Kidney capillary endothelial cell (primary cell): ENCODE measurements at regions not wholly inside any gene's neighbourhood (a gene's known extent, or its start where the extent isn't known, plus 50 kb on each side); places are given as distances from the start of the nearest gene placed in this dataset.
"Not testable (repeated sequence)": the region's sequence is repeated elsewhere in the genome, so short reads cannot be mapped to it uniquely, and the experiment has no call there.

Source experiments
- DNase-seq: peaks from one replicate; pipeline ENCODE4 v3.0.0-alpha.2; 2018; ENCODE audit warnings: low spot score

DNA sequence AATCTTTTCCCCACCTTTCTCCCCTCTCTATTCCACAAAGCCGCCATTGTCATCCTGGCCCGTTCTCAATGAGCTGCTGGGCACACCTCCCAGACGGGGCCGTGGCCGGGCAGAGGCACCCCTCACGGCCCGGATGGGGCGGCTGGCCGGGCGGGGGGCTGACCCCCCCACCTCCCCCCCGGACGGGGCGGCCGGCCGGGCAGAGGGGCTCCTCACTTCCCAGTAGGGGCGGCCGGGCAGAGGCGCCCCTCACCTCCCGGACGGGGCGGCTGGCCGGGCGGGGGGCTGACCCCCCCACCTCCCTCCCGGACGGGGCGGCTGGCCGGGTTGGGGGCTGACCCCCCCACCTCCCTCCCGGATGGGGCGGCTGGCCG is 85.6 kb downstream of the OR2B2 start:
- DNase-seq: not testable (repeated sequence)

DNA sequence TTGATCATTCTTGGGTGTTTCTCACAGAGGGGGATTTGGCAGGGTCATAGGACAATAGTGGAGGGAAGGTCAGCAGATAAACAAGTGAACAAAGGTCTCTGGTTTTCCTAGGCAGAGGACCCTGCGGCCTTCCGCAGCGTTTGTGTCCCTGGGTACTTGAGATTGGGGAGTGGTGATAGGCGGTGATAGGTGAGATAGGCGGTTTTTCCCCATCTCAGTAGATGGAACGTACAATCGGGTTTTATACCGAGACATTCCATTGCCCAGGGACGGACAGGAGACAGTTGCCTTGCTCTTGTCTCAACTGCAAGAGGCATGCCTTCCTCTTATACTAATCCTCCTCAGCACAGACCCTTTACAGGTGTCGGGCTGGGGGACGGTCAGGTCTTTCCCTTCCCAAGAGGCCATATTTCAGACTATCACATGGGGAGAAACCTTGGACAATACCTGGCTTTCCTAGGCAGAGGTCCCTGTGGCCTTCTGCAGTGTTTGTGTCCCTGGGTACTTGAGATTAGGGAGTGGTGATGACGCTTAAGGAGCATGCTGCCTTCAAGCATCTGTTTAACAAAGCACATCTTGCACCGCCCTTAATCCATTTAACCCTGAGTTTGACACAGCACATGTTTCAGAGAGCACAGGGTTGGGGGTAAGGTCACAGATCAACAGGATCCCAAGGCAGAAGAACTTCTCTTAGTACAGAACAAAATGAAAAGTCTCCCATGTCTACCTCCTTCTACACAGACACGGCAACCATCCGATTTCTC is 86.2 kb downstream of the OR2B2 start:
- not testable (repeated sequence) for DNase-seq

DNA sequence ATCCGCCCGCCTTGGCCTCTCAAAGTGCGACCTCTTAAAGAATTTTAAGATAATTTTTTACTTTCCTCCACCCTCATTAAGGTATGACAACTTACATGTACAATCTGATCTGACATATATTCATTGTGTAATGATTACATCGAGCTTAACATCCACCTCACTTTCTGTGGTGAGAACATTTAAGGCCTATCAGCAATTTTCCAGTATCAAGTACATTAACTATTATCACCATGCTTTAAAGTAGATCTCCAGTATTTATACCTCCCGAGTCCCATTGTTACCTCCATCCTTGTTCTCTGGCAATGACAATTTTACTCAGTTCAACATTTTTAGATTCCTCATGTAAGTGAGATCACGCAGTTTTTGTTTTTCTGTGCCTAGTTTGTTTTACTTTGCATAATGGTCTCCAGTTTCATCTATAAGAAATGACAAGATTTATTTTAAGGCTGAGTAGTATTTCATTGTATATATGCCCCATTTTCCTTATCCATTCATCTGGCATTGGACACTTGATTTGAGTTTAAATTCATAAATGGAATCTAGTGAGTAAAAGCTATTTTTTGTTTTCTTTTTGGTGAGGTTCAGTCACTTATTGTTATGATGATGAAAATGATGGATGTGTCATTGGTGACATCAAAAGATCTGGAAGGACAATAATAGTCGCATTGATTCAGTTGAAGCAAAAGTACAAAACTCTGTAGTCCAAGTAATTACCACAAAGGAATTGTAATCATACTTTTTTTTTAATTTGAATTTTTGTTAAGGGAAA is 87.0 kb downstream of the OR2B2 start:
- DNase-seq: no peak

DNA sequence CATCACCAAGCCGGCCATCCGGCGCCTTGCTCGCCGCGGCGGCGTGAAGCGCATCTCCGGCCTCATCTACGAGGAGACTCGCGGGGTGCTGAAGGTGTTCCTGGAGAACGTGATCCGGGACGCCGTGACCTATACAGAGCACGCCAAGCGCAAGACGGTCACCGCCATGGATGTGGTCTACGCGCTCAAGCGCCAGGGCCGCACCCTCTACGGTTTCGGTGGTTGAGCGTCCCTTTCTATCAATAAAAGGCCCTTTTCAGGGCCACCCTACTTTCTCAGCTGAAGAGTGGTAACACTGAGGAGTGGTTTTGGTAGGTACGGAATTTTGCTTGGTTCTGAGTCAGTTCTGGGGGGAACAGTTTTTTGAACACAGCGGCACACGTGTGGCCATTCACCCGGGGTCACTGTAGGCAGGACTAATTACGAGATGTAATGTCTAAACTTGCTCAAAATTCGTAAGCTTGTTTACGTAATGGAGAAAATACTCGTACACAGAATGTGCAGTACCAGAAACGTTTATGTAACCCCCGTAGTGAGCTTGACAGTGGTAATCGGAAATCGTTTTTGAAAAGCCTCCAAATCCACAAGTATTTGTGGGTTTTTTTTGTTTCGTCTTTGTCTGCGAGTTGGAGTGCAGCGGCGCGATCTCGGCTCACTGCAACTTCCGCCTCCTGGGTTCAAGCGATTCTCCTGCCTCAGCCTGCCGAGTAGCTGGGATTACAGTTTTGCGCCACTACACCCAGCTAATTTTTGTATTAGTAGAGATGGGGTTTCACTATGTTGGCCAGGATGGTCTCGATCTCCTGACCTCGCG is 87.8 kb downstream of the OR2B2 start:
- peak; percentile 48 for DNase-seq

DNA sequence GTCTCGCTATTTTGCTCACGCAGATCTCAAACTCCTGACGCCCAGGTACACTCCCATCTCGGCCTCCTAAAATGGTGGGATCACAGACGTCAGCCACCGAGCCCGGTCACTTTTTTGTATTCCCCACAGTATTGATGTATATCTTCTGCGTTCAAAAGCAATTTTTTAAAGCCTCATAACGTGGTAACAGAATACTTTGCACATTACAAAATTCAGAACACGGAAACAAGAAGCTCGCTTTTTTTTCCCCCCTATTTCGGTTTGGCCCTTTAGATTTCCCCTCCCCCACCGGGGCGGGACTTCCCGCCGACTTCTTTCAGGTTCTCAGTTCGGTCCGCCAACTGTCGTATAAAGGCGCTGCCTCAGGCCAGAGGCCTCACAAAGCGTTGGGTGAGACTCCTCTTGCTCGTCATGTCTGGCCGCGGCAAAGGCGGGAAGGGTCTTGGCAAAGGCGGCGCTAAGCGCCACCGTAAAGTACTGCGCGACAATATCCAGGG is 88.4 kb downstream of the OR2B2 start:
- peak; percentile 50 for DNase-seq

DNA sequence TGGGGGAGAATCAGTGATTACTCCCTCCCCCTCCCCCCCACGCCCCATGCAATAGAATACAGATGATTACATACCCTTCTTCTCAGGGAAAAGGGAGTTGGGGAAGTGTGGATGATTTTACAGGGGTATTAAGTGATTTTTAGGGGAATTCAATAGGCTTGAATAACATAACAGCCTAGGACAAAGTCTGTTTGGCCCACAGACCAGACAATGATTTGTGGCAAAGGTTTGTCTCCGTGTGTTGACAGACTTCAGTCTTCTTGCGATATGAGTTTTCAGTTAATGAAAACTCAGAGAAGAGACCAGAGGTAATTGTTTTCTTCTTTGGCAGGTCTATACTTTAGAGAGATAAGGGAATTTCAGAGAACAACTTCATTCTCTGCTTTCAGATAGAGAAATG is 95.3 kb downstream of the OR2B2 start:
- DNase-seq: no peak

DNA sequence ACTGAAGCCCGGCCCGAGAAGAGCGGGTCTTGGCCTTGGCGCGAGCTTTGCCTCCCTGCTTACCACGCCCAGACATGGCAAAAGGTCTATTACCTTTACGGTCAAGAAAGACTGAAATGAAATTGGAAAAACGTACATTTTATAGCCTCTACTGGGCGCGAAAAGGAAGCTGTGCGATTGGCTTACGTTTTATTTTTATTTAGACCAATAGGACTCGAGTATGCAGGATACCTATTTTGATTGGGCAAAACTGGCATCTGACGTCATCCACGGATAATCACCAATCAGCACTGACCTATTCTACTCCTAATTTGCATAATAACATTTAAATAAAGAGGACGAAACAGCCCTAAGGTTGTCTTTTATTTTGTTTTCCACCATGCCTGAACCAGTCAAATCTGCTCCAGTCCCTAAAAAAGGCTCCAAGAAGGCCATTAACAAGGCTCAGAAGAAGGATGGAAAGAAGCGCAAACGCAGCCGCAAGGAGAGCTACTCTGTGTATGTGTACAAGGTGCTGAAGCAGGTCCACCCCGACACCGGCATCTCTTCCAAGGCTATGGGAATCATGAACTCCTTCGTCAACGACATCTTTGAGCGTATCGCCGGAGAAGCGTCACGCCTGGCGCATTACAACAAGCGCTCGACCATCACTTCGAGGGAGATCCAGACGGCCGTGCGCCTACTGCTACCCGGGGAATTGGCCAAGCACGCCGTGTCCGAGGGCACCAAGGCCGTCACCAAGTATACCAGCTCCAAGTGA is 97.4 kb downstream of the OR2B2 start:
- DNase-seq: peak; percentile 87

DNA sequence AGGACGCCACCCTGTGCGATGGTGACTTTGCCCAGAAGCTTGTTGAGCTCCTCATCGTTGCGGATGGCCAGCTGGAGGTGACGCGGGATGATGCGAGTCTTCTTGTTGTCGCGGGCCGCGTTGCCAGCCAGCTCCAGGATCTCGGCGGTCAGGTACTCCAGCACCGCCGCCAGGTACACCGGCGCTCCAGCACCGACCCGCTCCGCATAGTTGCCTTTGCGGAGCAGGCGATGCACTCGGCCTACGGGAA is 97.9 kb downstream of the OR2B2 start:
- not testable (repeated sequence) for DNase-seq

DNA sequence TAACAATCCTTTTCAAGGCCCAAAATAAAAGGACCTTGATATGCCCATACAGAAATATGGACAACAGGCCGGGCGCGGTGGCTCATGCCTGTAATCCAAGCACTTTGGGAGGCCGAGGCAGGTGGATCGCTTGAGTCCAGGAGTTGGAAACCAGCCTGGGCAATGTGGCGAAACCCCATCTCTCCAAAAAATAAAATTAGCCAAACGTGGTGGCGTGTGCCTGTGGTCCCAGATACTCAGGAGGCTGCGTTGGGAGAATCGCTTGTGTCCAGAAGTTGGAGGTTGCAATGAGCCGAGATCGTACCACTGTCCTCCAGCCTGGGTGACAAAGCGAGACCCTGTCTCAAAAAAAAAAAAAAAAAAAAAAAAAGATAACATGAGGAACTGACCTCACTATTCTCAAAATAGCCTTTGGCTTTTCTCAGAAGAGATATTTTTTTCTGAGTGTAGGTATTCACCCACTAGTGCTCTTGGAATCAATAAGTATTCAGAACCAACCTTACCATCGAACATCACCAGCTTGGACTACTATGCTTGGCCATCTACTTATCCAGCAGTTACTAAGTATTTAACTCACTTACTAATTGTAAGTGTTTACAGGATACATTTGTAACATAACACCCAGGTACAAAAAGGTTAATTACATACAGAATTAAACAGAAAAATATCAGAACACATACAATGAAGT is 99.2 kb downstream of the OR2B2 start:
- DNase-seq: no peak

DNA sequence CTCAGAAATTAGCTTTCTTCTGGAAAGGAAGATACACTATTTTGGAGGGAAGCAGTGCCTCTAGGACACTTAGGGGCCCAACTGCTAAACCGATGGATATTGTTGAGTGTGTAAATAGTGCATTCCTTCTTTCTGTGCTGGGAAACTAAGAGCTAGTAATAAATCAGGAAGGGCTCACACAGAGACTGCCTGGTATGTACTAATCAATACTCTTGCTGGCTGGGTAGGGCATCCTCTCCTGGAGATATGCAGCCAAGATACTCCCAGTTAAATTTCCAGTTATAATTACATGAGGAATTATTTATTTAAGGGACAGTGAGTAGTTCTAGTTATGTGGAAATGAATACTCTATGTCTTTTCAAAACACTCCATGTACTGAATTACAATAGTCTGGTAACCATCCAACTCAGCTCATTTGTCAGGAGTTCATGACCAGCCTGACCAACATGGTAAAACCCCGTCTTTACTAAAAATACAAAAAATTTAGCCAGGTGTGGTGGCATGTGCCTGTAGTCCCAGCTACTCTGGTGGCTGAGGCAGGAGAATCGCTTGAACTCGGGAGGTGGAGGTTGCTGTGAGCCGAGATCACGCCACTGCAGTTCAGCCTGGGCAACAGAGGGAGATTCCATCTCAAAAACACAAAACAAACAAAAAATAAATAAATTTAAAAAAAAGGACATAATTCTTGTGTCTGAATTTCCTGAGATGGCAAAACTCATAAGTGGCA is 100.0 kb downstream of the OR2B2 start:
- DNase-seq: no peak

DNA sequence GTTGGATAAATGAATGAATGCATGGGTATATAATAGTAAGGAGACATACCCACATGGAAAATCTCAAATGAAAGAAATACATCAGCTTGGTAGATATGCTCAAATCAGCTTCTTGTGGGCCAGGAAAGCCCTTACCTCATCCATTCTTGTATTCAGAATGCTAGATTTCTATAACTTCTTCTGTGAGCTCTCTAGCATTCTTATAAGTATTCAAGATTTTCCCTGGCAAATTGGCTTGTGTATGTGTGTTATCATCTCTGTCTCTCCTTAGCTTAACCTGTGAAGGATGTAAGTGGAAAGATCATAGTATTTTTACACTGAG is 100.8 kb downstream of the OR2B2 start:
- no peak for DNase-seq

DNA sequence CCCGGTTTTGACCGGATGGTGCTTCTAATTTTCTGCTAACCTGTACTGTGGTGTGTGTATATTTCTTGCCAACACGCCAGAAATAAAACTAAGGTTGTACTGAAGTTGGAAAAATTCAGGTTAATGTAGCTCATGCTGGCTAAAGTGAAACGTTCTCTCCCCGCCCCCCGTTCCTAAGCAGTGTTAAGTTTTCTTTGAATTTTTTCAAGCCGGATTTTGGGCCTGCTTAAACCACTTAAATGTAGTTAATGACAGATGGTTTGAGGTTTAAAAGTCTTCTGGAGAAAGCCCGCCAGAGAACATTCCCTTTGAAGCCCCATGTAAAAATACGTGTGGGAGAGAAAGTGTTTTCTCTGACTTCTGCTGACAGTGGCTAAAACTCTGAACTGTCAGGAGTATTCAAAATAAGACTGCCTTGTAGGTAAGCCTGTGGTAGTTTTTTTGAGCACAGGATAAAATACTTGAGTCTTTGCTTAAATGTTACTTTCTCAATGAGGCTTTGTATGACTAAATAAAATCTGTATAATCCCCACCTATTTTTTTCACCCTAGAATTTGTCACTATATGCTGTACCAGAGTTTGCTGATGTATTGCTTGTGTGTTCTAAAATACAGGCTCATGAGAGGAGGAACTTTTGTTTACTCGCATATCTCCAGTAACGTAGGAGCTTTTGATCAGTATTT is 101.3 kb downstream of the OR2B2 start:
- no peak for DNase-seq

DNA sequence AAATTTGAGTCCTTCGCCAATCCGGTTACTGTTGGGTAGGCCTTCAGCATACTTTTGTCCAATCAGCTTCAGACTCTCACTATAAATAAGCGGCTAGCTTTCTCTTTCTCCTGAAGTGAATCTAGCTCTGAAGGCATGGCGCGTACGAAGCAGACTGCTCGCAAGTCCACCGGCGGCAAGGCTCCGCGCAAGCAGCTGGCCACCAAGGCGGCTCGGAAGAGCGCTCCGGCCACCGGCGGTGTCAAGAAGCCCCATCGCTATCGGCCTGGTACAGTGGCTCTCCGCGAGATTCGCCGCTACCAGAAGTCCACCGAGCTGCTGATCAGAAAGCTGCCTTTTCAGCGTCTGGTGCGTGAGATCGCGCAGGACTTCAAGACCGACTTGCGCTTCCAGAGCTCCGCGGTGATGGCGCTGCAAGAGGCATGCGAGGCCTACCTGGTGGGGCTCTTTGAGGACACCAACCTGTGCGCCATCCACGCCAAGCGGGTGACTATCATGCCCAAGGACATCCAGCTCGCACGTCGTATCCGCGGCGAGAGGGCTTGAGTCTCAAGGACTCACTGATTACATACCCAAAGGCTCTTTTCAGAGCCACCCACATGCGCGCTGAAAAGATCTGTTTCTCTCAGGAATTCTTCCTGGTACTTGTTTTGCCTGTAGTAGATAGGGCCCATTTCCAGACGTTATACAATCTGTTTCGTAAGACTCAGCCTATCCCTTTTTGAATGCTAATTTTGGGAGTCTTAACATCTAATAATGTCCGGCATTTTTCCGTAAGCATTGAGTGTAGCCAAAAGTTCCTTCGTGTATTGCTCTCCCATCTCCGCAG is 102.0 kb downstream of the OR2B2 start:
- peak; percentile 90 for DNase-seq

DNA sequence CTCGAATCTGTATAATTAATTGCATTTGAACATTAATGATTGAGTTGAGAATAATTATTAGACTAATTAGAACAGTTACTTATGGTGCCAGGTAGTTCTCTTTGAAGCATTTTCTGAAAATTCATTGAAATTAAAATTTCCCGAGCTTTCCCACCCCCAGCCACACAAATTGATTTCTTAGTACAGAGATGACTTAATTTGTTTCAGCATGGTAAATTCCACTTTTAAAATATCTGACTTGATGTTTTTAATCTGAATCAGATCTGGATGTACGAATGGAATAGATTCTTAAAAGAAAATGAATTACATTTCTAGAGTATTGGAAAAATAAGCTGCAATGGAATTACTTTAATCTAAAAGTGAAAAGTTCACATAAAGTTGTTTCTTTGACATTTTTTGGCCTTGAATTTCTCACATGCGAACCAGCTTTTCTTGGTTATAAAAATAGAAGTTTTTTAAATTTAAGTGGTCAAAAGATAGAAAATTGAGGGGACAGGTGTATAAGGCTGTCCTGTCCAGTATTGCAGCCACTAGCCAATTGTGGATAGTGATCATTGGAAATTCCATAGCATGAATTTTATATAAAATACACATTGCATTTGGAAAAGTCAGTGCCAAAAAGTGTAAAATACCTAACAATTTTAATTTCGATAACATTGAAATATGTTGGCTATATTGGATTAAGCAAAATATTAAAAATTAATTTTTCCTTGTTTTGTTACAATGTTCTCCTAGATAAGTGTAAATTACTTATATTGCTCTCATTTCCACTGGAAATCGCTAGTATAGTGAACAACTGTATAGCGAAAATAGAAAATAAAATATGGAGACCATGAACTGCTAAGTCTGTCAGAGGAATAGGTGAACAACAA is 102.9 kb downstream of the OR2B2 start:
- no peak for DNase-seq

DNA sequence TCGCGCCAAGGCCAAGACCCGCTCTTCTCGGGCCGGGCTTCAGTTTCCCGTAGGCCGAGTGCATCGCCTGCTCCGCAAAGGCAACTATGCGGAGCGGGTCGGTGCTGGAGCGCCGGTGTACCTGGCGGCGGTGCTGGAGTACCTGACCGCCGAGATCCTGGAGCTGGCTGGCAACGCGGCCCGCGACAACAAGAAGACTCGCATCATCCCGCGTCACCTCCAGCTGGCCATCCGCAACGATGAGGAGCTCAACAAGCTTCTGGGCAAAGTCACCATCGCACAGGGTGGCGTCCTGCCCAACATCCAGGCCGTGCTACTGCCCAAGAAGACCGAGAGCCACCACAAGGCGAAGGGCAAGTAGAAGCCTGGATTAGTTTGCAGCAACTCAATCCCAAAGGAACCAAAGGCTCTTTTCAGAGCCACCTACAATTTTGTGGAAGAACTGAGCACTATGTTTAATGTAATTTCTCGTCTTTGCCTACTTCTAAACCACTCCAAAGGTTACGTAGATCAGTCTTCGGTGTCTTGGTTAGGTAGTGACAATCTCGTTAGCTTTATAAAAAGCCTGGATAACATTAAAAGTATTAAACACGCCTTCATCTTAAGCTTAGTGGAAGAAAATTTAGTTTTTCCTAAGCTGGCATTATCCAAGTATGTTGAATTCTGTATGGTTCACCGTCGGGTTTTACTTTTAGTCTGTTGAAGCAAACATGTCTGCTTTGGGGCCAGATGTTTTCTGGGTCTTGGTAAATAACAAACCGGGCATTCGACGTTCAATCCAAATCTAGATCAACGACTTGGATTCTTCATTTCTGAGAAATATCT is 103.7 kb downstream of the OR2B2 start:
- DNase-seq: peak; percentile 33

DNA sequence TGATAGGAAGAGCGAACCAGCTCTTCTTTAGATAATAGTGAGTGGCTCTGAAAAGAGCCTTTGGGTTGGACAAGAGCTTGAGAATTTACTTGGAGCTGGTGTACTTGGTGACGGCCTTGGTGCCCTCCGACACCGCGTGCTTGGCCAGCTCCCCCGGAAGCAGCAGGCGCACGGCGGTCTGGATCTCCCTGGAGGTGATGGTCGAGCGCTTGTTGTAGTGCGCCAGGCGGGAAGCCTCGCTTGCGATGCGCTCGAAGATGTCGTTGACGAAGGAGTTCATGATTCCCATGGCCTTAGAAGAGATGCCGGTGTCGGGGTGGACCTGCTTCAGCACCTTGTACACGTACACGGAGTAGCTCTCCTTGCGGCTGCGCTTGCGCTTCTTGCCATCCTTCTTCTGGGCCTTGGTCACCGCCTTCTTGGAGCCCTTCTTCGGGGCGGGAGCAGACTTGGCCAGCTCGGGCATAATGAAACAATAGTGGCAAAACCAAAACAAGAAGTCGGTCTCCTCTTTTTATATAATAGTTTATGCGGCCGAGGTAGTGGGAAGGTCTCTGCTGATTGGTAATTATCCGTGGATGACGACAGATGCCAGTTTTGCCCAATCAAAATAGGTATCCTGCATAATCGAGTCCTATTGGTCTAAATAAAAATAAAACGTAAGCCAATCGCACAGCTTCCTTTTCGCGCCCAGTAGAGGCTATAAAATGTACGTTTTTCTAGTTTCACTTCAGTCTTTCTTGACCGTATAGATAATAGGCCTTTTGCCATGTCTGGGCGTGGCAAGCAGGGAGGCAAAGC is 104.6 kb downstream of the OR2B2 start:
- DNase-seq: peak; percentile 79

DNA sequence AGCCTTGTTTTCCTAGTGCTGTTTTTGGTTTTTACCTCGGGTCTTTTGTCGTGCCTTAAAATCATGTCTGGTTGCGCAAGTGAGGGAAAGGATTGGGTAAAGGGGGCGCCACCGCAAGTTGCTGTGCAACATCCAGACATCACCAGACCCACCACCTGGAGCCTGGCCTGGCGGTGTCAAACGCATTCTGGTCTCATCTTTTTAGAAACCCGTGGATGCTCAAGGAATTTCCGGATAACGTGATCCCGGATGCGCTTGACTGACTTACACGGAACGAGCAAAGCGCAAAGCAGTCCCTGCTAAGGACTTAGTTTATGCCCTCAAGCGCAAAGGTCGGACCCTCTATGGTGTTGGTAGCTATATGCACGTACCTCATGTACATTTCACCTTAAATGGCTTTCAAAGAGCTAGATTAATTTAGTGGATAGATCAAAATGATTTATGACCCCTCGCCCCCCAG is 105.2 kb downstream of the OR2B2 start:
- peak; percentile 25 for DNase-seq
